Chondrocyte (in vitro differentiated cells): ENCODE measurements at regions not wholly inside any gene's neighbourhood (a gene's known extent, or its start where the extent isn't known, plus 50 kb on each side); places are given as distances from the start of the nearest gene placed in this dataset.

Experiments used
- DNase-seq: peaks from one replicate; pipeline ENCODE4 v3.0.0; 2021; ENCODE audit warnings: mixed read lengths, low spot score
- H3K27ac Mint-ChIP-seq: one replicate; pipeline ENCODE4 v1.8.0; 2021; ENCODE audit warnings: mild to moderate bottlenecking, moderate library complexity, mixed read lengths; ENCODE audit not compliant: unreplicated experiment
- H3K27me3 Mint-ChIP-seq: 2 replicates; pipeline ENCODE4 v1.8.0; 2021; ENCODE audit warnings: low read depth, mixed read lengths
- H3K36me3 Mint-ChIP-seq: 2 replicates; pipeline ENCODE4 v1.8.0; 2021; ENCODE audit warnings: low read depth, mixed read lengths
- H3K4me1 Mint-ChIP-seq: 2 replicates; pipeline ENCODE4 v1.8.0; 2021; ENCODE audit warnings: low read depth, mild to moderate bottlenecking, mixed read lengths
- H3K4me3 Mint-ChIP-seq: one replicate; pipeline ENCODE4 v1.8.0; 2021; ENCODE audit warnings: mild to moderate bottlenecking, moderate library complexity, mixed read lengths; ENCODE audit not compliant: unreplicated experiment
- H3K9me3 Mint-ChIP-seq: 2 replicates; pipeline ENCODE4 v1.8.0; 2021; ENCODE audit warnings: low read depth, mixed read lengths
- CTCF ChIP-seq: fragments of 200-600 bp; sonication (generic); IDR thresholded peaks from 2 replicates; pipeline ENCODE4 v1.5.0; 2021; ENCODE audit warnings: antibody characterized with exemption, mild to moderate bottlenecking, moderate library complexity

DNA sequence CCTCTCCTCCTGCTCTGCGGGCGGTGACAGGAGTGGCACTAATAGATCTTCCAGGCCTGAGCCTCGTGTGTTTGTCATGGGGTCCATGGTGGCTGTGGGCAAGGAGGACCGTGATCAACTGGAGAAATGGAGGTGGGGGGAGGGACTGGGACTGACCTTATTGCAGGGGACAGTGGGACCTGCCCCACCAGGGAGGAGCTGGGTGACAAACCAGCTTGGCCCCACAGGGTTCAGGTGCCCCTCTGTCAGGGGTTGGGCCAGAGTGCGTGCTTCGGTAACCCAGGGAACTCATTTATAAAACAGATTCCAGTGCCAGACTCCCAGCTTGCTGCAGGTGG, 366.5 kb downstream of the BCOR start:
- DNase-seq = no peak
- H3K27me3 Mint-ChIP-seq = no peaks in the 10 kb centered on the region
- no peak overlapping the region for H3K27ac Mint-ChIP-seq
- H3K9me3 Mint-ChIP-seq = peaks cover 12% of the 10 kb centered on the region
- no peak overlapping the region for H3K4me3 Mint-ChIP-seq
- peaks cover 41% of the 10 kb centered on the region for H3K4me1 Mint-ChIP-seq
- no peak for TF ChIP-seq CTCF
- H3K36me3 Mint-ChIP-seq = no peaks in the 10 kb centered on the region

GRCh38 chrX:39731735-39732134, 366.0 kb downstream of the BCOR start:
- Mint-ChIP-seq H3K27ac (no peak overlapping the region), H3K27me3 (no peaks in the 10 kb centered on the region)

GRCh38 chrX:39733745-39734144, 364.0 kb downstream of the BCOR start:
- Mint-ChIP-seq H3K9me3 (peaks cover 2% of the 10 kb centered on the region), H3K4me3 (no peak overlapping the region)
- no peak for DNase-seq

More at GRCh38 chrX:39731735-39732134, 366.0 kb downstream of the BCOR start:
- peaks cover 12% of the 10 kb centered on the region for H3K9me3 Mint-ChIP-seq
- no peak overlapping the region for H3K4me3 Mint-ChIP-seq
- DNase-seq = no peak
- peaks cover 41% of the 10 kb centered on the region for H3K4me1 Mint-ChIP-seq
- TF ChIP-seq CTCF = no peak
- no peaks in the 10 kb centered on the region for H3K36me3 Mint-ChIP-seq

DNA sequence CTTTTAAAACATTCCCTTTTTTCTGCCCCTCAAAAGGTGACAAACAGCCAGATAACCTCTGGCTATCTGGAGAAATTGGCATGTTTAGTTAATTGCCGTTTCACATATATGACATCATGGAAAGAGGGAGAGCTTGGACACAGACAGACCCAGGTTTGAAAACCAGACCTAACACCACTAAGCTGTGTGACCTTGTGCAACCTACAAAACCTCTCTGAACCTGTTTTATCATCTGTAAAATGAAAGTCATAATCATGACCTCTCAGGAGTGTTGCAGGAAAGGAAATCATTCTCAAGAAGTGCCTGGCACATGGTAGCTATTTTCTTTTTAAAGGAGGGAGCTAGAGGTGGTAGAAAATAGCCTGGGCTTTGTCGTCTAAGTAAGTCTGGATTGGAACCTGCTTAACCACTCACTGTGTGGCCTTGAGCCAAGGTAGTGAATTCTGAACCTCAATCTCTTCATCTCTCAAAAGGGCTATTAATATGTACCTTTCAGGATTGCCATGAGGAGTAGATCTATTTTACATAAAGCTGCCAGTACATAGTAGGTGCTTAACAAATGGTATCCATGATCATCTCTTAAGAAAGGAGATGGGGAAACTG, 363.5 kb downstream of the BCOR start:
- Mint-ChIP-seq H3K27me3 (no peaks in the 10 kb centered on the region), H3K36me3 (no peaks in the 10 kb centered on the region), H3K27ac (no peak overlapping the region), H3K4me1 (peaks cover 31% of the 10 kb centered on the region), H3K4me3 (no peak overlapping the region), H3K9me3 (no peaks in the 10 kb centered on the region)
- TF ChIP-seq CTCF = no peak
- DNase-seq = no peak

More at GRCh38 chrX:39733745-39734144, 364.0 kb downstream of the BCOR start:
- TF ChIP-seq CTCF = no peak
- Mint-ChIP-seq H3K27me3 (no peaks in the 10 kb centered on the region), H3K27ac (no peak overlapping the region), H3K36me3 (no peaks in the 10 kb centered on the region), H3K4me1 (peaks cover 31% of the 10 kb centered on the region)

- H3K36me3 Mint-ChIP-seq = no peaks in the 10 kb centered on the region
- no peaks in the 10 kb centered on the region for H3K27me3 Mint-ChIP-seq
- H3K4me3 Mint-ChIP-seq = no peak overlapping the region
- no peak for DNase-seq
- no peaks in the 10 kb centered on the region for H3K9me3 Mint-ChIP-seq
- peaks cover 16% of the 10 kb centered on the region for H3K4me1 Mint-ChIP-seq
- no peak for TF ChIP-seq CTCF
- H3K27ac Mint-ChIP-seq = peak overlapping the region; percentile 73
These were observed 361.2 kb downstream of the BCOR start for GRCh38 chrX:39736216-39737211.
